GM21390 (cell line): ENCODE measurements at regions not wholly inside any gene's neighbourhood (a gene's known extent, or its start where the extent isn't known, plus 50 kb on each side); places are given as distances from the start of the nearest gene placed in this dataset.
"Not testable (repeated sequence)": the region's sequence is repeated elsewhere in the genome, so short reads cannot be mapped to it uniquely, and the experiment has no call there.

Source experiments
- ATAC-seq: cut with Tn5 transposase; IDR thresholded peaks from one replicate; pipeline ENCODE4 v1.9.1; 2021; ENCODE audit not compliant: unreplicated experiment

- not testable (repeated sequence) for ATAC-seq
Observed at GRCh38 chrY:23361897-23362296, 142.6 kb downstream of the DAZ2 start.

- not testable (repeated sequence) for ATAC-seq
Observed at GRCh38 chrY:23363239-23363997, 144.1 kb downstream of the DAZ2 start.

GRCh38 chrY:23364174-23364573, 144.8 kb downstream of the DAZ2 start:
- not testable (repeated sequence) for ATAC-seq

GRCh38 chrY:23397132-23397531, 177.8 kb downstream of the DAZ2 start:
- ATAC-seq: not testable (repeated sequence)

GRCh38 chrY:23401280-23401679, 181.9 kb downstream of the DAZ2 start:
- not testable (repeated sequence) for ATAC-seq

- not testable (repeated sequence) for ATAC-seq
Observed at GRCh38 chrY:23401818-23402217, 182.5 kb downstream of the DAZ2 start.

GRCh38 chrY:23415955-23416354, 196.6 kb downstream of the DAZ2 start:
- not testable (repeated sequence) for ATAC-seq

- ATAC-seq: not testable (repeated sequence)
Observed at GRCh38 chrY:23429264-23429663, 209.9 kb downstream of the DAZ2 start.

- ATAC-seq: peak; percentile 46
Observed at GRCh38 chrY:23444742-23445141, 225.4 kb downstream of the DAZ2 start.

- ATAC-seq: not testable (repeated sequence)
Observed at GRCh38 chrY:23445225-23445624, 225.9 kb downstream of the DAZ2 start.

GRCh38 chrY:23455647-23456046, 236.3 kb downstream of the DAZ2 start:
- not testable (repeated sequence) for ATAC-seq

- not testable (repeated sequence) for ATAC-seq
Observed at GRCh38 chrY:23502883-23503282, 283.6 kb downstream of the DAZ2 start.
